OCI-LY7 (cell line): ENCODE measurements at regions not wholly inside any gene's neighbourhood (a gene's known extent, or its start where the extent isn't known, plus 50 kb on each side); places are given as distances from the start of the nearest gene placed in this dataset.

ENCODE experiments used
- BruUV-seq: library from RNA; stranded (reverse); fragments of 400-500 nt; replicated peaks from 2 replicates; lab custom pipeline; 2021; lab: Mats Ljungman, UMichigan
- CTCF ChIA-PET: fragments of 300-600 bp; sonication (Branson Sonifier 250); formaldehyde crosslinking; loops from one replicate; lab custom pipeline; 2022; ENCODE audit warnings: antibody characterized with exemption; ENCODE audit not compliant: unreplicated experiment; lab: Charles Lee
- POLR2A ChIA-PET: fragments of 300-600 bp; sonication (Branson Sonifier 250); formaldehyde crosslinking; loops from one replicate; lab custom pipeline; 2022; ENCODE audit warnings: antibody characterized with exemption; lab: Charles Lee
- DNase-seq: peaks from one replicate; pipeline ENCODE4 v3.0.0-alpha.2; 2015; ENCODE audit warnings: low spot score
- H2AFZ ChIP-seq: fragments of 200-600 bp; sonication (generic), shearing (Covaris generic); 2 replicates; pipeline ENCODE4 v1.6.1; 2014; ENCODE audit warnings: mild to moderate bottlenecking, antibody characterized with exemption, low read length, moderate library complexity
- H3K27ac ChIP-seq: fragments of 200-600 bp; sonication (generic); 2 replicates; pipeline ENCODE4 v1.5.1; 2014; ENCODE audit warnings: mixed run types, low read depth, mild to moderate bottlenecking, moderate library complexity, low read length, inconsistent platforms; ENCODE audit not compliant: poor library complexity, severe bottlenecking
- H3K36me3 ChIP-seq: fragments of 200-600 bp; sonication (generic); 2 replicates; pipeline ENCODE4 v1.6.1; 2014; ENCODE audit warnings: mild to moderate bottlenecking, antibody characterized with exemption, low read length, moderate library complexity, mixed read lengths; ENCODE audit not compliant: insufficient read depth
- H3K4me1 ChIP-seq: fragments of 200-600 bp; sonication (generic); 2 replicates; pipeline ENCODE4 v1.5.1; 2014; ENCODE audit warnings: mild to moderate bottlenecking, low read length; ENCODE audit not compliant: insufficient read depth, poor library complexity, severe bottlenecking
- H3K4me2 ChIP-seq: fragments of 200-600 bp; sonication (generic); 2 replicates; pipeline ENCODE4 v1.6.1; 2014; ENCODE audit warnings: mild to moderate bottlenecking, low read length
- H3K4me3 ChIP-seq: fragments of 200-600 bp; sonication (generic); 2 replicates; pipeline ENCODE4 v1.5.1; 2014; ENCODE audit warnings: mild to moderate bottlenecking, low read depth, low read length; ENCODE audit not compliant: poor library complexity, severe bottlenecking
- H3K79me2 ChIP-seq: fragments of 200-600 bp; sonication (generic); 2 replicates; pipeline ENCODE4 v1.6.1; 2016; ENCODE audit warnings: low read depth, mild to moderate bottlenecking, low read length, moderate library complexity, mixed read lengths; ENCODE audit not compliant: insufficient read depth
- H3K9me2 ChIP-seq: fragments of 200-600 bp; sonication (generic); 2 replicates; pipeline ENCODE4 v1.6.1; 2016; ENCODE audit warnings: mild to moderate bottlenecking, low read length, mixed read lengths; ENCODE audit not compliant: insufficient read depth
- H3K9me3 ChIP-seq: fragments of 200-600 bp; sonication (generic); 2 replicates; pipeline ENCODE4 v1.6.1; 2014; ENCODE audit warnings: mild to moderate bottlenecking, mixed run types, low read length, mixed read lengths
- H4K20me1 ChIP-seq: fragments of 200-600 bp; sonication (generic); 2 replicates; pipeline ENCODE4 v1.6.1; 2014; ENCODE audit warnings: mild to moderate bottlenecking, antibody characterized with exemption, low read length, moderate library complexity, mixed read lengths; ENCODE audit not compliant: insufficient read depth
- EZH2phosphoT487 ChIP-seq: fragments of 200-600 bp; sonication (generic); IDR thresholded peaks from 2 replicates; pipeline ENCODE4 v1.6.1; 2018; ENCODE audit warnings: low read depth, borderline replicate concordance, mild to moderate bottlenecking, mixed run types, antibody characterized with exemption, low read length, moderate library complexity, mixed read lengths
- intact Hi-C: fragments of 100-400 bp; cut with micrococcal nuclease; formaldehyde crosslinking; loops from one replicate; pipeline ENCODE4 v1.10.0; 2022; ENCODE audit not compliant: unreplicated experiment
- TF ChIP-seq, protein P1 (sequence below): fragments of 200-600 bp; sonication (generic); conservative IDR thresholded peaks from 2 replicates; pipeline ENCODE4 v1.5.1; 2014; ENCODE audit warnings: mild to moderate bottlenecking, antibody characterized with exemption, low read length, moderate library complexity, mixed read lengths

DNA sequence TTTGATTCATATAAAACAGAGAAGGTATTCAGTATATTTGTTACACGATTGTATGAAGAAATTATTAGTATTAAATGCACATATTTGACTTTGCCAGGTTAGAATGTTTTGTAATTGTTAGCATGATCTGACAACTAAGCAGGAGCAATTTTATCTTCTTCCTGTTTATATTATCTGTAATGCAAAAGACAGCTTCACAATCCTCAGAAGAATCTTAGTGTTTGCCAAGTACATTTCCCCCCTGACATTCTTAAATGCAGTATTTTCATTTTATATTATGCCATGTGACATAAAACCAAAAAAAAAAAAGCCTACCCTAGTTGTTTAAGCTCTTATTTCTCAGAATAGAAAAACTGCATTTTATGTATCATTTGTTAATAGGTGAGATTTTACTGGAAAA lies 469.4 kb downstream of the FOXG1 start:
- Histone ChIP-seq H3K9me3 (no peaks in the 10 kb centered on the region), H3K4me2 (no peak overlapping the region), H3K36me3 (no peaks in the 10 kb centered on the region), H2AFZ (no peak overlapping the region), H3K4me1 (no peaks in the 10 kb centered on the region), H3K4me3 (no peak overlapping the region), H4K20me1 (no peaks in the 10 kb centered on the region), H3K9me2 (no peaks in the 10 kb centered on the region), H3K27ac (no peak overlapping the region), H3K79me2 (no peaks in the 10 kb centered on the region)
- TF ChIP-seq, protein P1, sequence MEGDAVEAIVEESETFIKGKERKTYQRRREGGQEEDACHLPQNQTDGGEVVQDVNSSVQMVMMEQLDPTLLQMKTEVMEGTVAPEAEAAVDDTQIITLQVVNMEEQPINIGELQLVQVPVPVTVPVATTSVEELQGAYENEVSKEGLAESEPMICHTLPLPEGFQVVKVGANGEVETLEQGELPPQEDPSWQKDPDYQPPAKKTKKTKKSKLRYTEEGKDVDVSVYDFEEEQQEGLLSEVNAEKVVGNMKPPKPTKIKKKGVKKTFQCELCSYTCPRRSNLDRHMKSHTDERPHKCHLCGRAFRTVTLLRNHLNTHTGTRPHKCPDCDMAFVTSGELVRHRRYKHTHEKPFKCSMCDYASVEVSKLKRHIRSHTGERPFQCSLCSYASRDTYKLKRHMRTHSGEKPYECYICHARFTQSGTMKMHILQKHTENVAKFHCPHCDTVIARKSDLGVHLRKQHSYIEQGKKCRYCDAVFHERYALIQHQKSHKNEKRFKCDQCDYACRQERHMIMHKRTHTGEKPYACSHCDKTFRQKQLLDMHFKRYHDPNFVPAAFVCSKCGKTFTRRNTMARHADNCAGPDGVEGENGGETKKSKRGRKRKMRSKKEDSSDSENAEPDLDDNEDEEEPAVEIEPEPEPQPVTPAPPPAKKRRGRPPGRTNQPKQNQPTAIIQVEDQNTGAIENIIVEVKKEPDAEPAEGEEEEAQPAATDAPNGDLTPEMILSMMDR = no peak
- TF ChIP-seq EZH2phosphoT487 = no peak
- ChIA-PET CTCF (no interaction called here), POLR2A (no interaction called here)
- no peak for DNase-seq
- intact Hi-C loops = no loop called here
- BruUV-seq = no TSS peak

DNA sequence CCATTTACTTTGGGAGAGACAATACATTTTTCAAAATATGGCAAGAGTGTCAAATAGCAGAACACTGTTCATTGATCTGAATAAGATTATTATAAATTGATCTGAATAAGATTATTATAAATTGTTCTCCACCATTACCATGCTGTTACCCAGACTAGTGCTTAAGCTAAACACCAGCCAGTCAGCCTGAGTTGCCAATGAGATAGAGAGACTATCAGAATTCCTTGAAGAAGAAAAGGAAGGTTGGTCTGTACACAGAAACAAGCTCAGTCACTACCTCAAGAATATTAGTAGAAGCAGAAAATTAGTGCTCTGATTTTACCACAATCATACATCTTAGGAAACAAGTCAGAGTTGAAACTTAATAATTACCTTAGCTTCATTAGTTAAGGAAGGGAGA lies 469.8 kb downstream of the FOXG1 start:
- CTCF ChIA-PET = no interaction called here
- H3K4me2 ChIP-seq = no peak overlapping the region
- no peaks in the 10 kb centered on the region for H3K9me2 ChIP-seq
- POLR2A ChIA-PET = no interaction called here
- H3K4me3 ChIP-seq = no peak overlapping the region
- no peaks in the 10 kb centered on the region for H4K20me1 ChIP-seq
- DNase-seq = no peak
- intact Hi-C loops = no loop called here
- no peaks in the 10 kb centered on the region for H3K36me3 ChIP-seq
- no TSS peak for BruUV-seq
- H3K27ac ChIP-seq = no peak overlapping the region
- H2AFZ ChIP-seq = no peak overlapping the region
- H3K9me3 ChIP-seq = 0 out of 2 replicates have a peak, but pooled peaks cover 1% of the 10 kb centered on the region
- H3K79me2 ChIP-seq = no peaks in the 10 kb centered on the region
- no peaks in the 10 kb centered on the region for H3K4me1 ChIP-seq
- TF ChIP-seq, protein P1 = no peak
- no peak for TF ChIP-seq EZH2phosphoT487

DNA sequence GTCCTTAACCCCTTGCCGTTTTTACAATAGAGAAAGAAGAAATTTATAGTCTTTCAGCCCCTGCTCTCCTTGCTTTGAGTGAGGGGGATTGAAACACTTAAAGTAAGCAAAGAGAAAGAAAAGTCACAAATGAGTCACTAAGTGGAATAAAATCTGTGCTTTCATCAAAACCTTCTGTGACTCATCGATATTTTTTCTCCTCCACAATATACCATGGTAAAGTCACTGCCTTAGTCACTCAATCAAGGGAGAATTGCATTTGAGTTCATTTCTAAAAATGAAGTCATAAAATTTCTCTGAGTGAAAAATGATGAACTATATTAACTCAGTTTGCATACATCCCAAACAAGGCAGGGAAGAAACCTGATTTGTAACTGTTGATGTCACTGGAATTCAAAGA lies 470.3 kb downstream of the FOXG1 start:
- no TSS peak for BruUV-seq
- Histone ChIP-seq H3K4me1 (no peaks in the 10 kb centered on the region), H4K20me1 (no peaks in the 10 kb centered on the region), H3K4me2 (no peak overlapping the region), H3K27ac (no peak overlapping the region), H3K79me2 (no peaks in the 10 kb centered on the region), H3K36me3 (no peaks in the 10 kb centered on the region), H3K9me3 (0 out of 2 replicates have a peak, but pooled peaks cover 5% of the 10 kb centered on the region), H2AFZ (no peak overlapping the region), H3K4me3 (no peak overlapping the region), H3K9me2 (no peaks in the 10 kb centered on the region)
- ChIA-PET CTCF (no interaction called here), POLR2A (no interaction called here)
- no peak for DNase-seq
- TF ChIP-seq EZH2phosphoT487 = no peak
- TF ChIP-seq, protein P1 = no peak
- intact Hi-C loops = no loop called here
